ENCODE measurements at regions not wholly inside any gene's neighbourhood (a gene's known extent, or its start where the extent isn't known, plus 50 kb on each side); places are given as distances from the start of the nearest gene placed in this dataset.

DNA sequence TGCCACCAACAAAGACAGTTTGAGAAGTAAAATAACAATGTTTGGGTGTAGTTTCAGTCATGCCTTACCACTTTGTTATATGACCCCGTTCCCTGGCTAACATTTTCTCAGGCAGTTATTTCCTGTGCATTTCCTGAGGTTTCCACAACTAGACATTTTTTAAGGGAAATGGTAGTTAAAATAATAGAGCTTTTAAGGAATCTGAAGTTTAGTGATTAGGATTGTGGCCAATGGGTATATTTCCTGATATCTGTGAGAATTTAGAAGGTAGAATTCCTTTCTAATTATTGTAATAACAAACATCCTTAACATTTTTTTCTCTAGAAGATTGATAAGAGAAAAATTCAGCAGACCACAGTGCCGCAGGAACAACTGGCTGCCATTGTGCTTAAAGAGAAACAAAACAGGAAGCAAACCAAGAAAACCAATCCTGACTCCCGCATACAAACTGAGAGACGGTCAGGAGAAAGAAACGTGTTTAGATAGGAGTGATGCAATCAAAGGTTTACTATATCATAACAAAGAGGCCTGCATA lies 193.6 kb downstream of the MBL2 start:
- TF ChIP-seq CTCF (IDR thresholded peaks at IDR 0.05; ENCODE audit: low read depth, low read length, poor library complexity, severe bottlenecking) (no peak), EZH2phosphoT487 (IDR thresholded peaks at IDR 0.05; ENCODE audit: borderline replicate concordance, low read length) (no peak)

All from DOHH2 (cell line).